H1 (cell line): ENCODE measurements at regions not wholly inside any gene's neighbourhood (a gene's known extent, or its start where the extent isn't known, plus 50 kb on each side); places are given as distances from the start of the nearest gene placed in this dataset.

ENCODE experiments used
- CTCF ChIP-seq, 3 experiments: IDR thresholded peaks; 1 replicate in 2 of 3; 2 replicates in 1 of 3; pipeline versions ENCODE4 v1.5.1 to v1.6.1; 2011; ENCODE audit warnings: low read length in 3 of 3, mild to moderate bottlenecking in 3 of 3, inconsistent platforms in 2 of 3, low read depth in 1 of 3, moderate library complexity in 1 of 3; ENCODE audit not compliant: insufficient read depth in 1 of 3; ENCODE audit errors: control extremely low read depth in 1 of 3
- EP300 ChIP-seq, 2 experiments: IDR thresholded peaks; 1 replicate in 1 of 2; 2 replicates in 1 of 2; pipeline ENCODE4 v1.6.1; 2011 to 2012; ENCODE audit warnings: low read depth in 2 of 2, low read length in 2 of 2, mild to moderate bottlenecking in 2 of 2, borderline replicate concordance in 1 of 2, inconsistent platforms in 1 of 2, moderate library complexity in 1 of 2
- NRF1 ChIP-seq: IDR thresholded peaks from 2 replicates; pipeline ENCODE4 v1.6.1; 2011; ENCODE audit warnings: mild to moderate bottlenecking, low read depth, low read length, improper control_type of control experiment
- POLR2AphosphoS5 ChIP-seq: IDR thresholded peaks from 2 replicates; pipeline ENCODE4 v1.6.1; 2011; ENCODE audit warnings: low read depth, low read length
- YY1 ChIP-seq: IDR thresholded peaks from 2 replicates; pipeline ENCODE4 v1.6.1; 2011; ENCODE audit warnings: low read depth, mild to moderate bottlenecking, low read length

DNA sequence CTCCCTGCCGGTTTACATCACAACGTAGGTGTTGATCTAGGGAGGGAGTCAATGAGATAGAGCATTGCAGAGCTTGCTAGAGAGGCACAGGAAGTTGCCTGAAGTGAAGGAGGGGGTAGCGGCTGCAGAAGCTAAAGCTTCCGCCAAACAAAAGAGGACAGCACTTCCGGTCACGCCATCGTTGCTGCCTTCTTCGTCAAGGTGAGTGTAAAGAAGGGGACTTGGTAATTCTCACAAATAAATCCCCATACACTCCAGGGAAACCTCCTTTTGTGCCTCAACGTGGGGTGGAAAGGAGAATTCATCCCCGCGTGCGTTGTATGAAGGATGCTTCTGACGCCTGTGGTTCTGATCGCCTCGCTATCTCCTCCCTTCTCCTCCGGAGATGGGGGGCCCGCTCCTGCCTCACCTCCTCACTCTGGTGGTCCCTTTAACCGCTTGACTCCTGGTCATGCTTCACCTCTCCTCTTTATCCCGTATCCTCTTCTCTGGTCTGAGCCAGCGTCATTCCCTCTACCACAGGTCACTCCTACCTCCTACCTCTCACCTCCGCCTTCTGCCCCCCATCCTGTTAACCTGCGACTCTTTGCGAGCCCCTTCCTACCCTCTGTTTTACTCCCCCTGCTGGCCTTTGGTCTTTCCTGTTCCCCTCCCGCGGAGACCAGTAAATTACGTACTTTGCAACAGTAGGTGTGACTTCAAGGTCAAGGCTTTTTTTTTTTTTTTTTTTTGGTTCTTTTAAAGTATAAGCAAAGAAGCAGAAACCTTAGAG lies 59.9 kb downstream of the GSPT2 start:
- TF ChIP-seq NRF1 (no peak), CTCF (IDR thresholded peaks at IDR 0.05; ENCODE audit: control extremely low read depth in 1 of 3, insufficient read depth in 1 of 3, low read depth in 1 of 3, low read length in 3 of 3) (peak; percentile 42 to 44 (median 44)), POLR2AphosphoS5 (peak; percentile 84), EP300 (IDR thresholded peaks at IDR 0.05; ENCODE audit: borderline replicate concordance in 1 of 2, low read depth in 2 of 2, low read length in 2 of 2) (no peak), YY1 (0 out of 2 replicates have a peak, but pooled peaks have one; percentile 28)
